ENCODE measurements at regions not wholly inside any gene's neighbourhood (a gene's known extent, or its start where the extent isn't known, plus 50 kb on each side); places are given as distances from the start of the nearest gene placed in this dataset.

DNA sequence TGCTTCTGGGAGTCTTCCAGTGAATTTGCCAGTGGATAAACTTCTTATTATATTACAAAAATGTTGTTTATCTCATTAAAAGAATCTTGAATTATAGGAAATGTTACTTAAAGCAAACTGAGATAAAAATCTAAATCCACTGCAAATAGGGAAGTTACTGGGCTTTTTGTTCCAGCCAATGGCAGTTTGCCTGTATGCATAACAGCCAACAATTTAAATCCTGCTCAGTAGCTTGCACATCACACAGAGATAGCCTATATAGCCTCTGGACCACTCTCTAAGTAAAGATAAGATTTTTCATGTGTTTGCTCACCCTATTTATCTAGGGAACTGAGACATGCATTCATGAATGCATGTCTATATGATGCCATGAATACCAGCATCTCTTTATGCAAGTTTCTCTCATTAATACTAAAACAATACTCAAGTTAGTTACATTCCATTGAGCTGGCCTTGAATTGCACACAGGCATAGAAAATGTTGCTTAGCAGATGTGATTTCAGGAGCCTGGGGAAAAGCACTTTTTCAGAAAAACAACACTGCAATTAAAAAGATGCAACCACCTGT lies 92.1 kb upstream of the GPR149 start:
- no peak overlapping the region for H3K4me3 ChIP-seq (ENCODE audit: low read length)

DNA sequence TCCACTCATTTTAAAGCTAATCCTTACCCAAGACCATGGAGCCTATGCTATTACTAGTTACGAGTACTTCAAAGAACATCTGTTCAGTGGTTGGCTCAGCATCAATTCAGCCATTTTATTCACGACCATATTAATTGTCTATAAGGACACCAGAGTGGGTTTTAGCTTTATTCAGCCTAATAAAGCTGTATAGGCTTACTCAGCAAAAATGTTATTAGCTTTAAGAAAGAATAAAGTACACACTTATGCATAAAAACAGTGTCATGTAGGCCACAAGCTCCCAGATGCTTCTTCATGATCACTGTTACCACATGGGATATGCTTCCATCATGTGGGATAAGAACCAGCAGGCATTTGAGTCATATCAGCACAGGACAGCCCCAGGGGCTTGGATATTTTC lies 87.4 kb upstream of the GPR149 start:
- TF ChIP-seq, protein P1, sequence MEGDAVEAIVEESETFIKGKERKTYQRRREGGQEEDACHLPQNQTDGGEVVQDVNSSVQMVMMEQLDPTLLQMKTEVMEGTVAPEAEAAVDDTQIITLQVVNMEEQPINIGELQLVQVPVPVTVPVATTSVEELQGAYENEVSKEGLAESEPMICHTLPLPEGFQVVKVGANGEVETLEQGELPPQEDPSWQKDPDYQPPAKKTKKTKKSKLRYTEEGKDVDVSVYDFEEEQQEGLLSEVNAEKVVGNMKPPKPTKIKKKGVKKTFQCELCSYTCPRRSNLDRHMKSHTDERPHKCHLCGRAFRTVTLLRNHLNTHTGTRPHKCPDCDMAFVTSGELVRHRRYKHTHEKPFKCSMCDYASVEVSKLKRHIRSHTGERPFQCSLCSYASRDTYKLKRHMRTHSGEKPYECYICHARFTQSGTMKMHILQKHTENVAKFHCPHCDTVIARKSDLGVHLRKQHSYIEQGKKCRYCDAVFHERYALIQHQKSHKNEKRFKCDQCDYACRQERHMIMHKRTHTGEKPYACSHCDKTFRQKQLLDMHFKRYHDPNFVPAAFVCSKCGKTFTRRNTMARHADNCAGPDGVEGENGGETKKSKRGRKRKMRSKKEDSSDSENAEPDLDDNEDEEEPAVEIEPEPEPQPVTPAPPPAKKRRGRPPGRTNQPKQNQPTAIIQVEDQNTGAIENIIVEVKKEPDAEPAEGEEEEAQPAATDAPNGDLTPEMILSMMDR (conservative IDR thresholded peaks at IDR 0.05; ENCODE audit: low read depth, low read length): no peak
- no peak for DNase-seq (ENCODE audit: low read depth)
- H3K4me3 ChIP-seq (ENCODE audit: low read length): no peak overlapping the region

More for the DNA sequence above, 92.1 kb upstream of the GPR149 start:
- TF ChIP-seq, protein P1 (conservative IDR thresholded peaks at IDR 0.05; ENCODE audit: low read depth, low read length): no peak
- no peak for DNase-seq (ENCODE audit: low read depth)

DNA sequence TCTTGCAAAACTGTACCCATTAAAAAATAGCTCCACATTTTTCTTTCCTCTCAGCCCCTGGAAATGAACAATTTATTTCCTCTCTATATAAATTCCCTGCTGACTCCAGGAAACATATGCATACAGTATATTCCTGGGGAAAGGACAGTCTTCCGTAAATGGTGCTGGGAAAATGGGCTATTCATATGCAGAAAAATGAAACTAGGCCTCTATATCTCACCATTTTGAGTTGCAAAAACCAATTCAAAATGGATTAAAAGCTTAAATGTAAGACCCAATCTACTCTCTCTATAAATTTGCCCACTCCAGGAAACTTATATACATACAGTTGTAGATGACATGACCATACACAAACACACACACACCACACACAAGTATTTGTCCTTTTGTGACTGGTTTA lies 85.9 kb upstream of the GPR149 start:
- DNase-seq (ENCODE audit: low read depth): no peak
- TF ChIP-seq, protein P1 (conservative IDR thresholded peaks at IDR 0.05; ENCODE audit: low read depth, low read length): no peak
- no peak overlapping the region for H3K4me3 ChIP-seq (ENCODE audit: low read length)

DNA sequence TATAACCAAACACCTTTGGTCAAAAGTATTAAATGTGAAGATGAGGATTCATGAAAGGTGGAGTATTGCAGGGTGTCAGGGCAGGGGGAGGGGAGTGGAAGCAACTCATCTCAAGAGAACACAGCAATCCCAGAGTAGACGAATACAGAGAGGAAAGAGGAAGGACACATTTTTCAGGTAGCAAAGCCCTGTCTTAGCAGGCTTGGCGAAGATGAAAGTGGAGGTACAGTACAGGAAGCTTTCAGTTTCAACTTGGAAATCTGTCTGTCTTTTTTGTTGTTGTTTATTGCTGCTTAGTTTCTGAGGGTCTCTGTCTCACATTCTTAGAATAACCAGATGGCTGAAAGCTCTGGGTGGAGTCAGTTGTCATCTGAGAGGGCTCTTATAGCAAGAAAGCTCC lies 80.8 kb upstream of the GPR149 start:
- H3K4me3 ChIP-seq (ENCODE audit: low read length): no peak overlapping the region
- no peak for DNase-seq (ENCODE audit: low read depth)
- TF ChIP-seq, protein P1 (conservative IDR thresholded peaks at IDR 0.05; ENCODE audit: low read depth, low read length): no peak

DNA sequence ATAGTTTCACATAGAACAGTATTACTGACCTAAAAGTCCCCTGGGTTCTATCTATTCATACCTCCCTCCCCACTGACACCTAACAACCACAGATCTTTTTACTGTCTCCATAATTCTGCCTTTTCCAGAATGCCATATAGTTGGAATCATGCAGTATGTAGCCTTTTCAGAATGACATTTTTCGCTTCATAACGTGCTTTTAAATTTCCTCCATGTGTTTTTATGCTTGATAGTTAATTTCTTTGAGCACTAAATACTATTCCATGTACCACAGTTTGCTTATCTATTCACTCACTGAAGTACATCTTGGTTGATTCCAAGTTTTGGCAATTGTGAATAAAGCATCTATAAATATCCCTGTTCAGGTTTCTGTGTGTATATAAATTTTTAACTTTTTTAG lies 77.7 kb upstream of the GPR149 start:
- TF ChIP-seq, protein P1 (conservative IDR thresholded peaks at IDR 0.05; ENCODE audit: low read depth, low read length): no peak
- no peak overlapping the region for H3K4me3 ChIP-seq (ENCODE audit: low read length)
- DNase-seq (ENCODE audit: low read depth): no peak

DNA sequence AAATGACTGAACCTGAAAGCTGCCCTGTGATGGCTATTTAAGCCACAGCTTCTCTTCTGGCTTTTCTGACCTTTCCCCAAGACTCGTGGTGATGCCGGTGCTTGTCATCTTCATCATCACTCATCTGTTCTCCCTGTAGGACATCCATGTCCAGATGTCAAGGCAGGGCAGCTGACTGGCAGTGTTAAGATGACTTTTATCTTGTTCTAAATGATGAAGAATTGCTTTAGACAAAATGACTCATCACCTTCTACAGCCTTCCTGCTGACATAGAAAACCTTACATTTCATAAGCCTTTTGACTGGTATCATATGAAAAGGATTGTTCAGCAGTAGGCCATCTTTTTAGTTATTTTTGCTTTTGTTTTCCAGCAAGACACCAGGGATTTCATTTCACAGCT lies 67.0 kb upstream of the GPR149 start:
- DNase-seq (ENCODE audit: low read depth): no peak
- TF ChIP-seq, protein P1 (conservative IDR thresholded peaks at IDR 0.05; ENCODE audit: low read depth, low read length): no peak
- H3K4me3 ChIP-seq (ENCODE audit: low read length): no peak overlapping the region

DNA sequence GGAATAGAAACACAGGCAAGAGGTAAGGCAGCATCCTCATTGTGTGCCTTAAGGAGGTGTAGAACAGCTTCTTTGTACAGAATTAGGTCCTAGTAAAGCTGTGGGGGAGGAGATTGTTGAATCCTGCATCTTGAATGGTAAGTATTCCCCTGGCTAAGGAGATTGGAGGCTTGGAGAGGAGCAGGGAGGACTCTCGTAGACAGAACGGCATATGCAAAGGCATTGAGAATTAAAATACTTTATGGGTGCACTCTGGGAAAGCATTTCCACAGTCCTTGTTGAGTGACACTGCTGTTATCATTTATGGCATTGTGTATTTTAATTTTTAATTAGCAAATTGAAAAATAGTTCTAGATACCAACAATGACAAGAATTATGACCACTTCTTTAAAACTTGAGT lies 66.5 kb upstream of the GPR149 start:
- TF ChIP-seq, protein P1 (conservative IDR thresholded peaks at IDR 0.05; ENCODE audit: low read depth, low read length): no peak
- H3K4me3 ChIP-seq (ENCODE audit: low read length): no peak overlapping the region
- no peak for DNase-seq (ENCODE audit: low read depth)
